Sigmoid colon (tissue), 6 donors: ENCODE measurements at regions not wholly inside any gene's neighbourhood (a gene's known extent, or its start where the extent isn't known, plus 50 kb on each side); places are given as distances from the start of the nearest gene placed in this dataset.

Source experiments
- DNase-seq: peaks from one replicate; pipeline ENCODE4 v3.0.0-alpha.2; 2019
- H3K27ac ChIP-seq, 4 donors: fragments of 200-600 bp; sonication (generic); one replicate each; pipeline ENCODE4 v1.5.1; 2016 to 2019; ENCODE audit warnings: mild to moderate bottlenecking in 1 of 4
- H3K27me3 ChIP-seq, 3 donors: fragments of 200-600 bp; sonication (generic); one replicate each; pipeline ENCODE4 v1.5.1; 2019; ENCODE audit warnings: mild to moderate bottlenecking in 1 of 3
- H3K36me3 ChIP-seq, 4 donors: fragments of 200-600 bp; sonication (generic); one replicate each; pipeline ENCODE4 v1.5.1; 2016 to 2019
- H3K4me1 ChIP-seq, 4 donors: fragments of 200-600 bp; sonication (generic); one replicate each; pipeline ENCODE4 v1.5.1; 2017 to 2019
- H3K4me3 ChIP-seq, 4 donors: fragments of 200-600 bp; sonication (generic); one replicate each; pipeline ENCODE4 v1.5.1; 2017 to 2019; ENCODE audit warnings: mild to moderate bottlenecking in 2 of 4, moderate library complexity in 1 of 4
- H3K9me3 ChIP-seq, 4 donors: fragments of 200-600 bp in 3 of 4; sonication (generic) in 3 of 4; one replicate each; pipeline versions ENCODE4 v1.5.1 to v1.6.1; 2013 to 2019
- CTCF ChIP-seq, 4 experiments: fragments of 450-650 bp in 3 of 4; fragments of 200-600 bp in 1 of 4; IDR thresholded peaks; one replicate each; pipeline ENCODE4 v1.5.1; 2016 to 2019; ENCODE audit warnings: antibody characterized with exemption in 4 of 4, mild to moderate bottlenecking in 3 of 4, moderate library complexity in 2 of 4
- EP300 ChIP-seq, 4 donors: sonication (generic); formaldehyde crosslinking; IDR thresholded peaks; one replicate each; pipeline ENCODE4 v1.6.1; 2017; ENCODE audit warnings: antibody characterized with exemption in 4 of 4
- POLR2A ChIP-seq, 2 donors: fragments of 450-650 bp; IDR thresholded peaks; one replicate each; pipeline ENCODE4 v1.6.1; 2016; ENCODE audit warnings: antibody characterized with exemption in 2 of 2, mild to moderate bottlenecking in 2 of 2, moderate library complexity in 2 of 2
- POLR2AphosphoS5 ChIP-seq, 4 donors: sonication (generic); formaldehyde crosslinking; IDR thresholded peaks; one replicate each; pipeline ENCODE4 v1.6.1; 2017; ENCODE audit warnings: antibody characterized with exemption in 4 of 4
- WGBS, 2 donors: extraction: QIAGEN DNeasy Blood & Tissue Kit; methylation state at CpG; one replicate each; pipeline ENCODE4 v1.1.7; 2013; 5-methylcytosine and 5-hydroxymethylcytosine counted together
- intact Hi-C: fragments of 100-400 bp; cut with DNase I; formaldehyde crosslinking; loops from one replicate; pipeline ENCODE4 v1.15.1; 2023
- donor health status: healthy with polysubstance abuse.
- donor health status: healthy.

GRCh38 chr18:29608982-29609381 is 1432.1 kb upstream of the CDH2 start:
- DNase-seq: no peak
- Histone ChIP-seq H3K27ac (no peak overlapping the region), H3K27me3 (no peaks in the 10 kb centered on the region), H3K4me1 (no peaks in the 10 kb centered on the region), H3K4me3 (no peak overlapping the region), H3K36me3 (no peaks in the 10 kb centered on the region), H3K9me3 (no peaks in the 10 kb centered on the region)
- TF ChIP-seq CTCF (IDR thresholded peaks at IDR 0.05) (no peak), POLR2A (IDR thresholded peaks at IDR 0.05) (no peak), POLR2AphosphoS5 (IDR thresholded peaks at IDR 0.05) (no peak)
- intact Hi-C loops: no loop called here

GRCh38 chr18:29605365-29605764 is 1428.4 kb upstream of the CDH2 start:
- TF ChIP-seq CTCF (IDR thresholded peaks at IDR 0.05) (no peak), POLR2AphosphoS5 (IDR thresholded peaks at IDR 0.05) (no peak), POLR2A (IDR thresholded peaks at IDR 0.05) (no peak), EP300 (IDR thresholded peaks at IDR 0.05) (no peak)
- intact Hi-C loops: no loop called here

GRCh38 chr18:29596959-29597358 is 1420.0 kb upstream of the CDH2 start:
- Histone ChIP-seq H3K4me3 (no peak overlapping the region), H3K9me3 (no peaks in the 10 kb centered on the region), H3K27ac (no peak overlapping the region), H3K27me3 (no peaks in the 10 kb centered on the region), H3K4me1 (no peaks in the 10 kb centered on the region), H3K36me3 (no peaks in the 10 kb centered on the region)
- intact Hi-C loops: no loop called here
- no peak for TF ChIP-seq CTCF (IDR thresholded peaks at IDR 0.05)
- TF ChIP-seq EP300 (IDR thresholded peaks at IDR 0.05): no peak
- no peak for TF ChIP-seq POLR2A (IDR thresholded peaks at IDR 0.05)
- TF ChIP-seq POLR2AphosphoS5 (IDR thresholded peaks at IDR 0.05): no peak
- WGBS, 2 donors: 90 to 95% methylated on average over 5 of the region's 5 CpGs
- DNase-seq: no peak

More at GRCh38 chr18:29605365-29605764, 1428.4 kb upstream of the CDH2 start:
- H3K36me3 ChIP-seq: no peaks in the 10 kb centered on the region
- H3K4me1 ChIP-seq: no peaks in the 10 kb centered on the region
- no peaks in the 10 kb centered on the region for H3K27me3 ChIP-seq
- DNase-seq: no peak
- peaks cover 0 to 2% (median 0%) of the 10 kb centered on the region in 4 donors for H3K9me3 ChIP-seq
- H3K4me3 ChIP-seq: no peak overlapping the region
- 78 to 89% methylated on average over 1 of the region's 1 CpG for WGBS, 2 donors
- no peak overlapping the region for H3K27ac ChIP-seq

- Histone ChIP-seq H3K4me3 (no peak overlapping the region), H3K27me3 (no peaks in the 10 kb centered on the region), H3K9me3 (no peaks in the 10 kb centered on the region), H3K36me3 (no peaks in the 10 kb centered on the region), H3K27ac (no peak overlapping the region), H3K4me1 (no peaks in the 10 kb centered on the region)
- 92 to 98% methylated on average over 2 of the region's 2 CpGs for WGBS, 2 donors
- no peak for DNase-seq
- no peak for TF ChIP-seq CTCF (IDR thresholded peaks at IDR 0.05)
- TF ChIP-seq POLR2AphosphoS5 (IDR thresholded peaks at IDR 0.05): no peak
- TF ChIP-seq EP300 (IDR thresholded peaks at IDR 0.05): no peak
- TF ChIP-seq POLR2A (IDR thresholded peaks at IDR 0.05): no peak
- intact Hi-C loops: no loop called here
Measured at GRCh38 chr18:29594493-29594892, 1417.6 kb upstream of the CDH2 start.

GRCh38 chr18:29588446-29589100 is 1411.6 kb upstream of the CDH2 start:
- no peak for TF ChIP-seq POLR2AphosphoS5 (IDR thresholded peaks at IDR 0.05)
- no peak for TF ChIP-seq EP300 (IDR thresholded peaks at IDR 0.05)
- TF ChIP-seq POLR2A (IDR thresholded peaks at IDR 0.05): no peak
- TF ChIP-seq CTCF (IDR thresholded peaks at IDR 0.05): no peak
- no peak overlapping the region for H3K4me3 ChIP-seq
- WGBS, 2 donors: 85 to 91% methylated on average over 17 of the region's 17 CpGs

More at GRCh38 chr18:29588446-29589100, 1411.6 kb upstream of the CDH2 start:
- no peak overlapping the region for H3K27ac ChIP-seq
- H3K27me3 ChIP-seq: no peaks in the 10 kb centered on the region
- no peaks in the 10 kb centered on the region for H3K9me3 ChIP-seq
- intact Hi-C loops: no loop called here
- H3K36me3 ChIP-seq: no peaks in the 10 kb centered on the region
- DNase-seq: no peak
- H3K4me1 ChIP-seq: no peaks in the 10 kb centered on the region
